HepG2 (cell line): ENCODE measurements at regions not wholly inside any gene's neighbourhood (a gene's known extent, or its start where the extent isn't known, plus 50 kb on each side); places are given as distances from the start of the nearest gene placed in this dataset.

ENCODE experiments used
- ATAC-seq: fragments of 200-7000 bp; cut with Tn5 transposase; 3 replicates; pipeline ENCODE4 v1.9.1; 2020; ENCODE audit warnings: mild to moderate bottlenecking, moderate library complexity
- BruUV-seq: library from RNA; stranded (reverse); fragments of 400-500 nt; replicated peaks from 2 replicates; lab custom pipeline; 2021; lab: Mats Ljungman, UMichigan
- CTCF ChIA-PET: fragments of 300-600 bp; formaldehyde crosslinking; extraction: SDS; loops from one replicate; lab custom pipeline; 2021; ENCODE audit warnings: low total read pairs, inconsistent platforms, low intra/inter-chr PET ratio; lab: Yijun Ruan, JAX
- POLR2A ChIA-PET: fragments of 350-600 bp; sonication (Branson Sonifier 250); formaldehyde crosslinking; loops from one replicate; lab custom pipeline; 2020; ENCODE audit warnings: antibody characterized with exemption, inconsistent platforms; lab: Yijun Ruan, JAX
- DNase-seq: peaks from one replicate; pipeline ENCODE4 v3.0.0-alpha.2; 2015; ENCODE audit warnings: low spot score
- FAIRE-seq: peaks from 3 replicates; lab custom pipeline; 2011; peaks lifted over from hg19 to GRCh38; lab: Jason Lieb, UNC
- H2AFZ ChIP-seq: one replicate; pipeline ENCODE4 v1.6.1; 2011; ENCODE audit warnings: low read length, inconsistent platforms
- H3K27ac ChIP-seq: fragments of 300-600 bp; 3 replicates; pipeline ENCODE4 v1.8.0; 2011; ENCODE audit warnings: mixed run types, mild to moderate bottlenecking, mixed read lengths, low read length, inconsistent platforms; ENCODE audit not compliant: insufficient read depth; ENCODE audit errors: extremely low read length
- H3K27me3 ChIP-seq, 2 experiments: fragments of 200-600 bp in 1 of 2; 2 replicates in 1 of 2; 3 replicates in 1 of 2; pipeline versions ENCODE4 v1.6.0 to v1.8.0; 2011; ENCODE audit warnings: low read length in 2 of 2, mild to moderate bottlenecking in 2 of 2, moderate library complexity in 2 of 2, inconsistent platforms in 1 of 2; ENCODE audit not compliant: insufficient read depth in 2 of 2, control insufficient read depth in 1 of 2
- H3K36me3 ChIP-seq, 2 experiments: fragments of 200-600 bp in 1 of 2; replicated peaks in 1 of 2; 2 replicates in 1 of 2; 3 replicates in 1 of 2; pipeline versions ENCODE4 v1.5.1 to v1.8.0; 2011; ENCODE audit warnings: low read length in 2 of 2, inconsistent platforms in 1 of 2; ENCODE audit not compliant: insufficient read depth in 2 of 2, control insufficient read depth in 1 of 2
- H3K4me1 ChIP-seq: 2 replicates; pipeline ENCODE4 v1.5.1; 2012; ENCODE audit warnings: low read length, inconsistent platforms; ENCODE audit not compliant: insufficient read depth
- H3K4me2 ChIP-seq: 2 replicates; pipeline ENCODE4 v1.6.0; 2011; ENCODE audit warnings: low read depth, low read length, inconsistent platforms
- H3K4me3 ChIP-seq, 3 experiments: fragments of 200-600 bp in 1 of 3; sonication (generic), shearing (Covaris generic) in 1 of 3; replicated peaks in 1 of 3; 2 replicates each; pipeline ENCODE4 v1.5.1; 2011 to 2016; ENCODE audit warnings: low read length in 3 of 3, inconsistent platforms in 2 of 3, low read depth in 2 of 3, mild to moderate bottlenecking in 2 of 3, control low read depth in 1 of 3, mixed read lengths in 1 of 3; ENCODE audit not compliant: insufficient read depth in 1 of 3
- H3K79me2 ChIP-seq: one replicate; pipeline ENCODE4 v1.6.1; 2011; ENCODE audit warnings: low read length, inconsistent platforms; ENCODE audit not compliant: insufficient read depth
- H3K9ac ChIP-seq: 2 replicates; pipeline ENCODE4 v1.6.0; 2011; ENCODE audit warnings: mild to moderate bottlenecking, low read depth, low read length, inconsistent platforms; ENCODE audit not compliant: insufficient read depth
- H3K9me3 ChIP-seq: 2 replicates; pipeline ENCODE4 v1.5.1; 2012; ENCODE audit warnings: mild to moderate bottlenecking, low read length
- H4K20me1 ChIP-seq: 2 replicates; pipeline ENCODE4 v1.6.0; 2011; ENCODE audit warnings: inconsistent platforms, mild to moderate bottlenecking, low read length, moderate library complexity; ENCODE audit not compliant: insufficient read depth
- HMG20B ChIP-seq: conservative IDR thresholded peaks from 2 replicates; pipeline ENCODE4 v1.6.1; 2016; ENCODE audit warnings: missing genetic modification reagents, missing compliant biosample characterization
- HOXA7 ChIP-seq: sonication (generic); formaldehyde crosslinking; IDR thresholded peaks from 2 replicates; pipeline ENCODE4 v1.8.1; 2022; ENCODE audit warnings: mild to moderate bottlenecking, missing genetic modification reagents, moderate library complexity
- KDM2A ChIP-seq: sonication (generic); formaldehyde crosslinking; IDR thresholded peaks from 2 replicates; pipeline ENCODE4 v1.4.0; 2020; ENCODE audit warnings: low read depth, missing genetic modification reagents, borderline replicate concordance
- NFYB ChIP-seq: sonication (generic); formaldehyde crosslinking; IDR thresholded peaks from 2 replicates; pipeline ENCODE4 v1.4.0; 2020; ENCODE audit warnings: missing genetic modification reagents
- NR1H2 ChIP-seq: sonication (generic); formaldehyde crosslinking; IDR thresholded peaks from 2 replicates; pipeline ENCODE4 v1.8.1; 2022; ENCODE audit warnings: low read depth, missing genetic modification reagents, borderline replicate concordance
- RNF2 ChIP-seq: fragments of 450-650 bp; conservative IDR thresholded peaks from 2 replicates; pipeline ENCODE4 v1.6.1; 2016; ENCODE audit warnings: low read depth
- SRF ChIP-seq: IDR thresholded peaks from 2 replicates; pipeline ENCODE4 v1.6.1; 2011; ENCODE audit warnings: mild to moderate bottlenecking, low read depth, low read length, moderate library complexity
- TGIF2 ChIP-seq: IDR thresholded peaks from 2 replicates; pipeline ENCODE4 v1.6.1; 2016; ENCODE audit warnings: control low read depth, missing compliant biosample characterization
- ZNF841 ChIP-seq: sonication (generic); formaldehyde crosslinking; IDR thresholded peaks from 2 replicates; pipeline ENCODE4 v1.8.1; 2023; ENCODE audit warnings: missing genetic modification reagents, borderline replicate concordance
- WGBS: methylation state at CpG from one replicate; pipeline ENCODE4 v1.1.6; 2017; ENCODE audit warnings: low lambda C conversion rate; 5-methylcytosine and 5-hydroxymethylcytosine counted together
- in situ Hi-C: cut with HindIII; loops from 2 replicates; pipeline ENCODE4 v1.10.0; 2017; ENCODE audit warnings: low pct_unique_long_range_greater_than_20kb; ENCODE audit not compliant: extremely low pct_ligation_motif_present
- intact Hi-C: fragments of 100-400 bp; cut with micrococcal nuclease; formaldehyde crosslinking; loops from one replicate; pipeline ENCODE4 v1.10.0; 2022; ENCODE audit not compliant: unreplicated experiment
- TF ChIP-seq, protein P1 (sequence below): sonication (generic); formaldehyde crosslinking; conservative IDR thresholded peaks from 2 replicates; pipeline ENCODE4 v1.8.1; 2023; ENCODE audit warnings: missing genetic modification reagents
- TF ChIP-seq, protein P2 (sequence below): sonication (generic); formaldehyde crosslinking; IDR thresholded peaks from 2 replicates; pipeline ENCODE4 v1.4.0; 2020; ENCODE audit warnings: missing genetic modification reagents, mild to moderate bottlenecking, borderline replicate concordance
- TF ChIP-seq, protein P3 (sequence below): sonication (generic); formaldehyde crosslinking; IDR thresholded peaks from 2 replicates; pipeline ENCODE4 v1.8.1; 2023; ENCODE audit warnings: mild to moderate bottlenecking, moderate library complexity, missing genetic modification reagents

DNA sequence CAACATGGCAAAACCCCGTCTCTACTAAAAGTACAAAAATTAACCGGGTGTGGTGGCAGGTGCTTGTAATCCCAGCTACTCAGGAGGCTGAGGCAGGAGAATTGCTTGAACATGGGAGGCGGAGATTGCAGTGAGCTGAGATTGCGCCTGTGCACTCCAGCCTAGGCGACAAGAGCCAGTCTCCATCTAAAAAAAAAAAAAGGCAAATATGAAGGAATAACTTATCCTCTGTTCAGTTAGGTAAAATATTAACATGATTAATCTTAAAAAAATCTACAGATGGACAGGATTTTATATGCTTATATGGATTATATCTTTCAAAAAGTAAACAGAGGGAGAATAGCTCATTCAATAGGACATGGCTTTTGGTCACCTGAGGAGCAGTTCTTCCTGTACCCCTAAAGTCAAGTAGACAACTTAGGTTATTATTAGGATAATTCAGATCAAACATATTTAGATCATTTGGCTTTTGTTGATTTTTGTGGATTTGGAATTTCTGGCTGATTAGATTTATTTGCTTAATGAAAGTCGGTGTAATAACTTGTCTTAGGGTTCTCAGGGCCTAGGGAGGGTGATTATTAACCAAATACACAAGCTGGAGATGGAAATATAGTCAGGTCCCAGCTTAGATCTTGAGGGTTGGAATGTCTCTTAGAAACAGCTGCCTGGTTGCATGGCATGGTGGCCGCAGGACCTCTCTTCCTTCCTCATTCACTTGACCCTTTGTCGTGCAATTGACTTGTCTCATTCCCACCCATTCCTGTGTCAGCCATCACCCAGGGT, 82.1 kb upstream of the ONECUT1 start:
- Histone ChIP-seq H3K27me3 (no peaks in the 10 kb centered on the region), H3K27ac (no peak overlapping the region), H3K9me3 (no peaks in the 10 kb centered on the region), H2AFZ (no peak overlapping the region), H3K9ac (no peak overlapping the region), H4K20me1 (no peaks in the 10 kb centered on the region), H3K79me2 (no peaks in the 10 kb centered on the region), H3K4me1 (no peaks in the 10 kb centered on the region), H3K4me2 (no peak overlapping the region), H3K4me3 (no peak overlapping the region), H3K36me3 (no peaks in the 10 kb centered on the region)
- POLR2A ChIA-PET: no interaction called here
- intact Hi-C loops (no loop called here), in situ Hi-C loops (no loop called here)
- no peak for TF ChIP-seq NR1H2 (CRISPR knock-in tag)
- no TSS peak for BruUV-seq
- ATAC-seq: no peak
- CTCF ChIA-PET: no interaction called here
- no peak for FAIRE-seq
- 59% methylated on average over 8 of the region's 8 CpGs for WGBS
- DNase-seq: no peak

DNA sequence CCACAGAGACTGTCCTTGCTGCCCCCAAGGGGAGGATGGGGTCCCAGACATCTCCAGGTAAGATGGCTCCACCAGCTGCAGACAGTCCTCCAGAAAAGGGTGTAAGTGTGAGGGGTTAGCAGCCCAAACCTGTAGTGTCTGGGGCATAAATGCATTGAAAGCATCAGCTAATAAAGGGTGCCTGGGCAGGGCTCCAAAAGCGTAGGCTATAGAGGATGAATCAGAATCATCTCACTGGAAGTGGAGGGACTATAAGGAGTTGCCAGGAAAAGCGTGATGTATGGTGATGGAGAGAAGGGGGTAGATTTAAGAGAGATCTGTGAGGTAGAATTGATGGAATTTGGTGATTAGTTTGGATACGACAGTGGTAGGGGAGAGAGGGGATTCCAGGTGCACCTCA, 79.9 kb upstream of the ONECUT1 start:
- Histone ChIP-seq H3K4me1 (no peaks in the 10 kb centered on the region), H3K27ac (no peak overlapping the region), H2AFZ (no peak overlapping the region), H3K9me3 (no peaks in the 10 kb centered on the region), H3K4me3 (no peak overlapping the region), H3K27me3 (no peaks in the 10 kb centered on the region), H3K9ac (no peak overlapping the region), H3K36me3 (no peaks in the 10 kb centered on the region), H3K4me2 (no peak overlapping the region), H4K20me1 (no peaks in the 10 kb centered on the region), H3K79me2 (no peaks in the 10 kb centered on the region)
- no peak for ATAC-seq
- in situ Hi-C loops: no loop called here
- no peak for FAIRE-seq
- no peak for DNase-seq
- ChIA-PET CTCF (no interaction called here), POLR2A (no interaction called here)
- intact Hi-C loops: no loop called here
- WGBS: 40% methylated on average over 3 of the region's 3 CpGs
- BruUV-seq: no TSS peak
- TF ChIP-seq, protein P1, sequence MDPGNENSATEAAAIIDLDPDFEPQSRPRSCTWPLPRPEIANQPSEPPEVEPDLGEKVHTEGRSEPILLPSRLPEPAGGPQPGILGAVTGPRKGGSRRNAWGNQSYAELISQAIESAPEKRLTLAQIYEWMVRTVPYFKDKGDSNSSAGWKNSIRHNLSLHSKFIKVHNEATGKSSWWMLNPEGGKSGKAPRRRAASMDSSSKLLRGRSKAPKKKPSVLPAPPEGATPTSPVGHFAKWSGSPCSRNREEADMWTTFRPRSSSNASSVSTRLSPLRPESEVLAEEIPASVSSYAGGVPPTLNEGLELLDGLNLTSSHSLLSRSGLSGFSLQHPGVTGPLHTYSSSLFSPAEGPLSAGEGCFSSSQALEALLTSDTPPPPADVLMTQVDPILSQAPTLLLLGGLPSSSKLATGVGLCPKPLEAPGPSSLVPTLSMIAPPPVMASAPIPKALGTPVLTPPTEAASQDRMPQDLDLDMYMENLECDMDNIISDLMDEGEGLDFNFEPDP (CRISPR knock-in tag): no peak
- TF ChIP-seq HOXA7 (no peak), RNF2 (no peak), SRF (no peak), KDM2A (no peak), TGIF2 (CRISPR knock-in tag) (no peak), ZNF841 (no peak), NFYB (CRISPR knock-in tag) (no peak), HMG20B (CRISPR knock-in tag) (no peak)
- TF ChIP-seq, protein P2, sequence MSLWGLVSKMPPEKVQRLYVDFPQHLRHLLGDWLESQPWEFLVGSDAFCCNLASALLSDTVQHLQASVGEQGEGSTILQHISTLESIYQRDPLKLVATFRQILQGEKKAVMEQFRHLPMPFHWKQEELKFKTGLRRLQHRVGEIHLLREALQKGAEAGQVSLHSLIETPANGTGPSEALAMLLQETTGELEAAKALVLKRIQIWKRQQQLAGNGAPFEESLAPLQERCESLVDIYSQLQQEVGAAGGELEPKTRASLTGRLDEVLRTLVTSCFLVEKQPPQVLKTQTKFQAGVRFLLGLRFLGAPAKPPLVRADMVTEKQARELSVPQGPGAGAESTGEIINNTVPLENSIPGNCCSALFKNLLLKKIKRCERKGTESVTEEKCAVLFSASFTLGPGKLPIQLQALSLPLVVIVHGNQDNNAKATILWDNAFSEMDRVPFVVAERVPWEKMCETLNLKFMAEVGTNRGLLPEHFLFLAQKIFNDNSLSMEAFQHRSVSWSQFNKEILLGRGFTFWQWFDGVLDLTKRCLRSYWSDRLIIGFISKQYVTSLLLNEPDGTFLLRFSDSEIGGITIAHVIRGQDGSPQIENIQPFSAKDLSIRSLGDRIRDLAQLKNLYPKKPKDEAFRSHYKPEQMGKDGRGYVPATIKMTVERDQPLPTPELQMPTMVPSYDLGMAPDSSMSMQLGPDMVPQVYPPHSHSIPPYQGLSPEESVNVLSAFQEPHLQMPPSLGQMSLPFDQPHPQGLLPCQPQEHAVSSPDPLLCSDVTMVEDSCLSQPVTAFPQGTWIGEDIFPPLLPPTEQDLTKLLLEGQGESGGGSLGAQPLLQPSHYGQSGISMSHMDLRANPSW (CRISPR knock-in tag): no peak
- TF ChIP-seq, protein P3, sequence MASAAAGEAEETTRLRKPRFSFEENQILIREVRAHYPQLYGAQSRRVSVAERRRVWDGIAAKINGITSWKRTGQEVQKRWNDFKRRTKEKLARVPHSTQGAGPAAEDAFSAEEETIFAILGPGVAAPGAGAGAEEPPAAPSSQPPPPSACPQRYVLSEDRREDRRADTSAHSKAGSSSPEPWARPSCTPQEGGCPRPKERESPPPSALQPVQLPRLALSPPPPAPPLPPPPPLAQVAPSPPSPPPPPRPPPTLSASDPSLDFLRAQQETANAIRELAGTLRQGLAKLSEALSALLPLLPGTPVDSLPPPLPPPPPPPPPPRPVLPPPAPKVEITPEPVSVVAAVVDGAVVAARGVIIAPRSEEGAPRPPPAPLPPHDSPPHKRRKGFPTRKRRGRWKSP (CRISPR knock-in tag): no peak
